AG04450 (cell line): ENCODE measurements at regions not wholly inside any gene's neighbourhood (a gene's known extent, or its start where the extent isn't known, plus 50 kb on each side); places are given as distances from the start of the nearest gene placed in this dataset.

Source experiments
- CTCF ChIA-PET: fragments of 300-600, 350-600 bp; formaldehyde crosslinking; extraction: SDS; loops from one replicate; lab custom pipeline; 2022; ENCODE audit warnings: antibody characterized with exemption, inconsistent platforms; lab: Charles Lee
- POLR2A ChIA-PET: fragments of 350-600 bp; formaldehyde crosslinking; extraction: SDS; loops from one replicate; lab custom pipeline; 2021; ENCODE audit warnings: antibody characterized with exemption, inconsistent platforms; lab: Yijun Ruan, JAX
- DNase-seq: peaks from one replicate; pipeline ENCODE4 v3.0.0-alpha.2; 2011; ENCODE audit warnings: low read depth, low spot score
- H3K27ac ChIP-seq: one replicate; pipeline ENCODE4 v1.5.1; 2012; ENCODE audit warnings: low read depth, low read length, control low read depth
- H3K27me3 ChIP-seq: one replicate; pipeline ENCODE4 v1.6.0; 2012; ENCODE audit warnings: low read length; ENCODE audit not compliant: control insufficient read depth, insufficient read depth
- H3K4me3 ChIP-seq: 2 replicates; pipeline ENCODE4 v1.5.1; 2011; ENCODE audit warnings: mild to moderate bottlenecking, low read depth, low read length, control low read depth
- H3K9me3 ChIP-seq: 2 replicates; pipeline ENCODE4 v1.5.1; 2012; ENCODE audit warnings: low read length; ENCODE audit not compliant: control insufficient read depth, insufficient read depth
- TF ChIP-seq, protein P1 (sequence below): IDR thresholded peaks from 2 replicates; pipeline ENCODE4 v1.5.1; 2011; ENCODE audit warnings: low read depth, low read length, control low read depth, inconsistent platforms

DNA sequence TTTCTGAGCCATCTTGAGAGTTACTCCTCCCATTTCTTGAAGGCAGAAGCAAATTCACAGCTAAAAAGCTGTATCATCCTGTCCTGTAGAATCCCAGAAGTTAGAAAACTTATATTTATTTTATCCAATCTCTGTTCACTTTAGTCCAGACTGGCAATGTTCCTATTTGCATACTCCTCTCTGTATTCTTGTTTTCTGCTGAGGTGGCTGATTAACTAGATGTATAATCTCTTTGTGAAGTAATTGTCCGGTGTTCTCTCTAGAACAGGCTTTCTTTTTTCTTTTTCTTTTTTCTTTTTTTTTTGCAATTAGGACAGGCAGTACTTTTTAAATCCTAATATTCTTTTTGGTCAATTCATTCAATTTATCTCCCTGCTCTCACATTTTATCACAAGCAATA is 411.0 kb downstream of the KCNJ3 start:
- POLR2A ChIA-PET, result no interaction called here
- H3K27me3 ChIP-seq, result no peaks in the 10 kb centered on the region
- no peak for DNase-seq
- TF ChIP-seq, protein P1, sequence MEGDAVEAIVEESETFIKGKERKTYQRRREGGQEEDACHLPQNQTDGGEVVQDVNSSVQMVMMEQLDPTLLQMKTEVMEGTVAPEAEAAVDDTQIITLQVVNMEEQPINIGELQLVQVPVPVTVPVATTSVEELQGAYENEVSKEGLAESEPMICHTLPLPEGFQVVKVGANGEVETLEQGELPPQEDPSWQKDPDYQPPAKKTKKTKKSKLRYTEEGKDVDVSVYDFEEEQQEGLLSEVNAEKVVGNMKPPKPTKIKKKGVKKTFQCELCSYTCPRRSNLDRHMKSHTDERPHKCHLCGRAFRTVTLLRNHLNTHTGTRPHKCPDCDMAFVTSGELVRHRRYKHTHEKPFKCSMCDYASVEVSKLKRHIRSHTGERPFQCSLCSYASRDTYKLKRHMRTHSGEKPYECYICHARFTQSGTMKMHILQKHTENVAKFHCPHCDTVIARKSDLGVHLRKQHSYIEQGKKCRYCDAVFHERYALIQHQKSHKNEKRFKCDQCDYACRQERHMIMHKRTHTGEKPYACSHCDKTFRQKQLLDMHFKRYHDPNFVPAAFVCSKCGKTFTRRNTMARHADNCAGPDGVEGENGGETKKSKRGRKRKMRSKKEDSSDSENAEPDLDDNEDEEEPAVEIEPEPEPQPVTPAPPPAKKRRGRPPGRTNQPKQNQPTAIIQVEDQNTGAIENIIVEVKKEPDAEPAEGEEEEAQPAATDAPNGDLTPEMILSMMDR, result no peak
- CTCF ChIA-PET, result no interaction called here
- H3K27ac ChIP-seq, result no peak overlapping the region
- H3K4me3 ChIP-seq, result no peak overlapping the region
- H3K9me3 ChIP-seq, result peaks cover 3% of the 10 kb centered on the region; the same call in 1 of the 2 replicates

DNA sequence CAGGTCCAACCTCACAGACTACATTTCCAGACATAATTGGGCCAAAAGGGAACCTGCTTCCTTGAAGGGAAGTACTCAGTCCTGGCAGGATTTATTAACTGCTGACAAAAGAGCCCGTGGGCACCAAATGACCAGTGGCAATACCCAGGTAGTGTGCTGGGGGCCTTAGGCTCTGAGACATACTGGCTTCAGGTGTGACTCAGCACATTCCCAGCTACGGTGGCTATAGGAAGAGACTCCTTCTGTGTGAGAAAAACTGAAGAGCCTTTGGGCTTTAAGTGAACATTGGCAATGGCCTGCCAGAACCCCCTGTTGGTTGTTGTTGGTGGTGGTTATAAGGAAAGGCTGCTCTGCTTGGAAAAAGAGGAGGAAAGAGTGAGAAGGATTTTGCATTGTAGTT is 401.8 kb downstream of the KCNJ3 start:
- H3K27me3 ChIP-seq, result no peaks in the 10 kb centered on the region
- TF ChIP-seq, protein P1, result no peak
- H3K4me3 ChIP-seq, result no peak overlapping the region
- H3K9me3 ChIP-seq, result peaks cover 9% of the 10 kb centered on the region
- DNase-seq, result no peak
- ChIA-PET POLR2A (no interaction called here), CTCF (no interaction called here)
- no peak overlapping the region for H3K27ac ChIP-seq

DNA sequence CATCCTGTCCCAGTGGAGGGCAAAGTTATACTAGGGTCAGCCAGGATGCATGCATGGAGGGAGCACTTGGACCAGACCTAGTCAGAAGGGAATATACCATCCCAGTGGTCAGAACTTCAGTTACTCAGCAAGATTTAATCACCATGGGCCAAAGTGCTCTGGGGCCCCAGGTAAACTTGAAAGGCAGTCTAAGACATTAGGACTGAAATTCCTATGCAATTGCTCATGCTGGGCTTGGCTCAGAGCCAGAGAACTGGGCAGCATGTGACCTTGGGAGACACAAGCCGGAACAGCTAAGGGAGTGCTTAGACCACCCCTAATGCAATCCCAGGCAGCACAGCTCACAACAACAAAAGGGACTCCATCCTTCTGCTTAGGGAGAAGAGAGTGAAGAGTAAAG is 401.3 kb downstream of the KCNJ3 start:
- peaks cover 9% of the 10 kb centered on the region for H3K9me3 ChIP-seq
- no peaks in the 10 kb centered on the region for H3K27me3 ChIP-seq
- POLR2A ChIA-PET, result no interaction called here
- CTCF ChIA-PET, result no interaction called here
- H3K27ac ChIP-seq, result no peak overlapping the region
- DNase-seq, result no peak
- no peak overlapping the region for H3K4me3 ChIP-seq
- TF ChIP-seq, protein P1, result no peak

DNA sequence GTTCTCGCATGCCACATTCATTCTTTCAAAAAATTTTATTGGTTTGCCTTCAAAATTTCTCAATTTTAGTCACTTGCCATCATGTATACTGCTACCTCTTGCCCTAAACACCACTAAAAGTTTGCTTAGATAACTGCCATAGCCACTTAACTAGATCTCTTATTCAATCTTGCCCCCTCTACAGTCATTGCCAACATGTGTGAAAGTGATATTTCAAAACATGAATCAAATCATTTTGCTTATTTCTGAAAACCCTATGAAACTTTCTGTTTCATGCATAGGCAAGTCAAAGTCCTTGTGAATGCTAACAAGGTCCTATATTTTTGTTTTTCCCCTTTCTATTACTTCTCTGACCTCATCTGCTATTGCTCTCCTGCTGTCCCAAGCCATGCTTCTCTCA is 397.1 kb downstream of the KCNJ3 start:
- POLR2A ChIA-PET, result no interaction called here
- CTCF ChIA-PET, result no interaction called here
- TF ChIP-seq, protein P1, result no peak

DNA sequence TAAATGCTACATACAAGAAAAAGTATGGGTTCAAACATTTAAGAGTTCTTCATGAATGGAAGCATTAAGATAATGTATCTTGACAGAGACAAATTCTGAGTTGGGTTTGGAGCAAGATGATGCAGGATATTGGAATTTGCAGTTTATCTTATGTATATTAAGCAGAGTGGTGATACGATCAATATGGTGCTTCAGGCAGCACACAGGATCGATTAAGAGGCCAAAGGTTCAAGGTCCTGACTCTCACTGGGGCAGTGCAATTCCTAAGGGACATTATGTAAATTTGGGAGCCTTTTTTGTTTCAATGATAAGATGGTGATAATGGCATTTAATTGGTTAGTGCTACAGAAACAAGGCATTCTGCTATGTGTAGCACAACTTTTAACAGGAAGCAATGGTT is 381.9 kb downstream of the KCNJ3 start:
- DNase-seq, result no peak
- no peaks in the 10 kb centered on the region for H3K27me3 ChIP-seq
- ChIA-PET CTCF (no interaction called here), POLR2A (no interaction called here)
- no peaks in the 10 kb centered on the region; the same call in 1 of the 2 replicates for H3K9me3 ChIP-seq
- TF ChIP-seq, protein P1, result no peak
- no peak overlapping the region for H3K4me3 ChIP-seq
- no peak overlapping the region for H3K27ac ChIP-seq

More for the DNA sequence above, 397.1 kb downstream of the KCNJ3 start:
- Histone ChIP-seq H3K27me3 (no peaks in the 10 kb centered on the region), H3K27ac (no peak overlapping the region), H3K9me3 (peaks cover 7% of the 10 kb centered on the region; the same call in 1 of the 2 replicates), H3K4me3 (no peak overlapping the region)
- DNase-seq, result no peak
